Adrenal gland (tissue), 5 donors: ENCODE measurements at regions not wholly inside any gene's neighbourhood (a gene's known extent, or its start where the extent isn't known, plus 50 kb on each side); places are given as distances from the start of the nearest gene placed in this dataset.

Source experiments
- POLR2A ChIP-seq, 2 donors: fragments of 450-650 bp; IDR thresholded peaks; one replicate each; pipeline ENCODE4 v1.6.1; 2017; ENCODE audit warnings: antibody characterized with exemption in 2 of 2, mild to moderate bottlenecking in 2 of 2, moderate library complexity in 1 of 2
- TF ChIP-seq, protein P1 (sequence below), 6 experiments: fragments of 450-650 bp in 4 of 6; fragments of 200-600 bp in 2 of 6; sonication (generic) in 1 of 6; IDR thresholded peaks; 1 replicate in 5 of 6; 2 replicates in 1 of 6; pipeline versions ENCODE4 v1.5.1 to v1.8.0; 2016 to 2021; ENCODE audit warnings: antibody characterized with exemption in 6 of 6, mild to moderate bottlenecking in 2 of 6, moderate library complexity in 1 of 6
- donor health status: DM: no; HTN: no; CAD: no.

DNA sequence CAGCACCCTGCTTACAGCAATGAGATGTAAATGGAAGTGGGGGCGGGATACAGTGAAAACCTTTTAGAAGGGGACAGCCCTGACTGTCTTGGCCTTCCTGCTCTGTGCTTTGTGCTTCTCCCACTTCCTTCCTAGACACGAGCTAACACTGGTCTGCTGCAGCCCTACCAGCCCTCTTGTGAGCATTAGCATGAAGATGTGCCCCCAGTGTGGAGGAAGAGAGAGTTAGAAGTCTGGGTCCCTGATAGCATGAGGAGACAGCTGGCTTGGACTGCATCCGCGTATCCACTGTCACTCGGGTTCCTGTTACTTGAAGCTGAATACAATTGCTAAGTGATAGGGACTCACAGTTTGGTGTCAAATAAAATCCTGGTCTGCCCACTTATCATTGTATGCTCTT, 248.1 kb upstream of the SOX5 start:
- TF ChIP-seq, protein P1, sequence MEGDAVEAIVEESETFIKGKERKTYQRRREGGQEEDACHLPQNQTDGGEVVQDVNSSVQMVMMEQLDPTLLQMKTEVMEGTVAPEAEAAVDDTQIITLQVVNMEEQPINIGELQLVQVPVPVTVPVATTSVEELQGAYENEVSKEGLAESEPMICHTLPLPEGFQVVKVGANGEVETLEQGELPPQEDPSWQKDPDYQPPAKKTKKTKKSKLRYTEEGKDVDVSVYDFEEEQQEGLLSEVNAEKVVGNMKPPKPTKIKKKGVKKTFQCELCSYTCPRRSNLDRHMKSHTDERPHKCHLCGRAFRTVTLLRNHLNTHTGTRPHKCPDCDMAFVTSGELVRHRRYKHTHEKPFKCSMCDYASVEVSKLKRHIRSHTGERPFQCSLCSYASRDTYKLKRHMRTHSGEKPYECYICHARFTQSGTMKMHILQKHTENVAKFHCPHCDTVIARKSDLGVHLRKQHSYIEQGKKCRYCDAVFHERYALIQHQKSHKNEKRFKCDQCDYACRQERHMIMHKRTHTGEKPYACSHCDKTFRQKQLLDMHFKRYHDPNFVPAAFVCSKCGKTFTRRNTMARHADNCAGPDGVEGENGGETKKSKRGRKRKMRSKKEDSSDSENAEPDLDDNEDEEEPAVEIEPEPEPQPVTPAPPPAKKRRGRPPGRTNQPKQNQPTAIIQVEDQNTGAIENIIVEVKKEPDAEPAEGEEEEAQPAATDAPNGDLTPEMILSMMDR (IDR thresholded peaks at IDR 0.05) = no peak
- no peak for TF ChIP-seq POLR2A (IDR thresholded peaks at IDR 0.05)
